T-helper 2 cell treated with Interferon-gamma antibody and Interleukin-4, amounts not matched to agents 100 ng/mL and 5 ng/mL, for 36 hours (primary cell): ENCODE measurements at regions not wholly inside any gene's neighbourhood (a gene's known extent, or its start where the extent isn't known, plus 50 kb on each side); places are given as distances from the start of the nearest gene placed in this dataset.

Experiments used
- intact Hi-C: fragments of 100-400 bp; cut with micrococcal nuclease; formaldehyde crosslinking; loops from one replicate; pipeline ENCODE4 v1.15.1; 2023

DNA sequence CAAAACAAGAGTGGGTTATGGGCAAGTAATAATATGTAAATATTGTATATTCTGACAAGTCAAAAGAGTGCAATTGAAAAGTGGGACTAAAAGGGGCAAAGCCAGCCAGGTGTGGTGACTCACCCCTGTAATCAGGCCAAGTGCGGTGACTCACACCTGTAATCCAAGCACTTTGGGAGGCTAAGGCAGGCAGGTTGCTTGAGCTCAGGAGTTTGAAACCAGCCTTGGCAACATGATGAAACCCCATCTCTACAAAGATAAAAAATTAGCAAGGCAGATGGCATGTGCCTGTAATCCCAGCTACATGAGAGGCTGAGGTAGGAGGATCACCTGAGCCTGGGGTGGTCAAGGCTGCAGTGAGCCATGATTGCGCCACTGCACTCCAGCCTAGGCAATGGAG, 304.0 kb downstream of the HHIPL2 start:
- intact Hi-C loops = no loop called here

DNA sequence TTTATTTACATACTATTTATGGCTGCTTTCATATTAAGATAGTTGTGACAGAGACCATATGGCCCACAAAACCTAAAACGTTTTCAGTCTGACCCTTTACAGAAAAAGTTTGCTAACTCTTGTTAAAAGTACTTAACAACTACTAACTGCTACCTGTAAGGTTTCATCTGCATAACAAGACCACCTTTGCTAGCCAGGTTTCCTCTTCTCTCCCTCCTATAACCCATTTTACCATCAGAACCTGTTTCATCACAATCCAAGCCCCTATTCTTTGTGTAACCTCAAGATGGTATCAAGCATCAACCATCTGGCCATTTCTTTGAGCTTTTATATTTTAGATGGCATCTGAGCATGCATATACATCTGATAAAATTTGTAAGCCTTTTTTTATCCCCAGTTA, 305.4 kb downstream of the HHIPL2 start:
- intact Hi-C loops = no loop called here

DNA sequence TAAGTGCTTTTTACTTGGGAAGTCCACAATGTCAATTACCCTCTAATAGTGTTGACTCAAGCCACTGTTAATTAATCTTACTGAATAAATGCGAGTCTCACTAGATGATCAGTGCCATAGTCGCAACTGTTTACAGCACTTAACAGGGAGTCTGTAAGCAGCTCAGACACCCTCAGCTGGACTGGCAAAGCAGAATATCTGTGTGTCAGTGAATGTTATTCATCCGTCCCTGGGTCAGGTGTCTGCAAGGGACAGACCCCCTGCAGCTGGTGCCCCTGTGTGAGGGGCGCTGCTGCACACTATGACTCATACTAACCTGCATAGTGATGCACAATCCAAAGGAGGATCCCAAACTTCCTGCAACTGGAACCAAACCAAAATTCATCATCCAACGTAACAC, 306.5 kb downstream of the HHIPL2 start:
- intact Hi-C loops = no loop called here

DNA sequence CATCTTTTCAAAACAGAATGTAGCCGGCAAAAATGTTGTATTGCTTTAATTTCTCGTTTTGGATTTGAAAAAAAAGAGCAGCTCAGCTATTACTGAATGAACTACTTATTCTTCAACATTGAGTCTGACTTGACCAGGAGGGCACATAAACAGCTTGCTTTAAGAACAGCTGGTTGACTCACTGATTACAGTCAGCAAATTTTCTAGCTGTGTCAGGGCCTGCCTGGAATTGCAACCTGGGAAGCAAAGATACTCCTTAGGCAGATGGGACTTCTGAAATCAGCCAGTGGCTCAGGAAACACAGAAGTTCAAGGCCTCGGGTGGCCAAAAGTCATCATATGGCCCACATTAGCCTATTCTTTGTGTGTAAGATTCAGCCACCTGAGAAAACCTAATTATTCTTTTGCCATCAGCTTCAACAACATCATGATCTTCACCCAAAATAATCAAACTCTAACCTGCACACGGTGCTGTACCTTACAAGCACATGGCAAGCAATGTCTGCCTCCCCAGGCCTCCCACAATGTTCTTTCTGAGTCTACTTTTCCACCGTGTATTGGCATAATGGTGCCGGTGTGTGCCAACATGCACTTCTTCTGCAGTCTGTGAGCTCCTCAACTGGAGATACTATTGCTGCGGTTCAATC, 307.2 kb downstream of the HHIPL2 start:
- intact Hi-C loops = no loop called here

DNA sequence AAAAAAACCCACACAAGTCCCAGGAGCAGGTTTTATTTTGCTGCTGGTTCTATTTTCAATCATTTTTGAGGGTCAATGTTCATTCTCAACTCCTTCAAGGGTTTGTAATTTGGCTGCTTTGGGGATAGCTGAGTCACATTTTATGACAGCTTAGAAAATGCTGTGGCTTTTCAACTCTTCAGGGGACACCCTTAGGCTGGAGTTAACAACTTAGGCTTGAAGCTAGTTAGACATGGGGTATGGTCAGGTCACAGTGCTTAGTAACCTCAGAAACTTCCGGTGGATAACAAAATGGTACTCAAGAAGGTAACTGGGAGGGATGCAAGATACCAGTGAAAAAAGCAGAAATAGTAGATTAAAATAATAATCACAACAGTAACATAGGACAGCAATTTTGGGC, 308.8 kb downstream of the HHIPL2 start:
- intact Hi-C loops = loop anchor here (10.0 kb wide), 1 partner anchor 216 kb away; no protein-coding TSS in a partner anchor

DNA sequence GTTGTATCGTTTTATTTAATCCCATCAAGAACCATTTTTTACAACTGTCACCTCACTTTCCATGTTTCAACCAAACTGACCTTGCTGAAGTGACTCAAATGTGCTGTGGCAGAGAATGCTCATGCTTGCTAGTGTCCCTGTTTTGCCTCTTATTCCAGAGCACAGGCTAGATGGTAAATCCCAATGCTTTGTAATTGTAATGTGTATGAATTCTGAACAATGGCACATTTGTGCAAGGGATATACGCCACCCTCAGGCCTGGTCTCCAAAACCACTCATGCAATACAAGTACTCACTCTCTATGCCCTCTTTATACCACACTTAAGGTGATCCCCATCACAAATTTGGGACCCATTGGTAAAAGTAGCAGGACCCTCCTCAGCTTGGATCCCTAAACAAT, 313.6 kb downstream of the HHIPL2 start:
- intact Hi-C loops = loop anchor here (10.0 kb wide), 1 partner anchor 220 kb away; no protein-coding TSS in a partner anchor

DNA sequence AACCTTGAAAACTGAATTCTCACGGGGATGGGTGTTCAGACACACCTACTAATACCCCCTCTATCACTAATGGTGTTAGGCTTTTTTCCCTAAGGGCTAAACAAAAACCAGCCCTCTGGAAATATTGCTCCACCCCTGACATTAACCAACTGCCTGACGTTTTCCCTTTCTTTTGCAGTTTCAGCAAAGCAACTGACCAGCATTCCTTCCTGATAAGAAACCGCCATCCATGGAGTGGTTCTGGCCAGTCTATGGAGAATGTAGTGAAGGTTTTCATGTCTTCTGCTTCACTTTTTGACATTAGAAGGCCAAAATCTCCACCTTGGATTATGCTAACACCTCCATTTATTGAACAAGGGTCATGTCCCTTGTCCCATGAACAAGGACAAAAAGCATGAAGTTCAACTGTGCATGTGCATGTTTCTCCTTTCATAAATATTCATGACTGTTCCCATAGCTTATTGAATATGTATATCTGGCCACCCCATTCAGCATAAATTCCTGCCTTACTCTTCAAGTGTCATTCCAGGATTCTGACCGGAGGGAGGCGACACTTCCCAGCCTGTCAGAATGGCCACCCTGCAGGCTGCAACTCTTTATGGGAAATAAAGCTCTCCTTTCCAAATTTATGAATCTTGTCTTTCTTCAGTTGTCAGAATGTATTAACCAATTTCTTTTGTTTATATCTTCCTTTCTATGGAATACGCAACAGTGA, 314.3 kb downstream of the HHIPL2 start:
- intact Hi-C loops = loop anchor here (10.0 kb wide), 1 partner anchor 221 kb away; no protein-coding TSS in a partner anchor

DNA sequence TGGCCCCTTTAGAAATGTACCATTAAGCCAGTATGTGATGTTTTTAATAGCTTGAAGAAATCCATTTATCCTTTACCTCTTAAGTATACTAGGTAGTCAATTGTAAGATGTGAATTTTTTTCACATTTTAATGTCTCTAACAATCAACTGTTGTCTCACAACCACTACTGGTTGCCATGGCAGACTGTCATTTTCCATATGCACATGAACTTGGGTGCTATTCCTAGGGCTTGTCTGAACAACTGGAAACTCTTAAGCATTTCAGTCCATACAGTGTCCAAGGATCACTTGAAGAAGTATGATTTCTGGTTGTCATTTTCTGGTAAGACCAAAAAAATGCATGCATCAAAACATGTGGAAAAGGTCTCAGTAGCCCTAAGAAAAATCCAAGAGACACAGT, 315.1 kb downstream of the HHIPL2 start:
- intact Hi-C loops = loop anchor here (10.0 kb wide), 1 partner anchor 222 kb away; no protein-coding TSS in a partner anchor

DNA sequence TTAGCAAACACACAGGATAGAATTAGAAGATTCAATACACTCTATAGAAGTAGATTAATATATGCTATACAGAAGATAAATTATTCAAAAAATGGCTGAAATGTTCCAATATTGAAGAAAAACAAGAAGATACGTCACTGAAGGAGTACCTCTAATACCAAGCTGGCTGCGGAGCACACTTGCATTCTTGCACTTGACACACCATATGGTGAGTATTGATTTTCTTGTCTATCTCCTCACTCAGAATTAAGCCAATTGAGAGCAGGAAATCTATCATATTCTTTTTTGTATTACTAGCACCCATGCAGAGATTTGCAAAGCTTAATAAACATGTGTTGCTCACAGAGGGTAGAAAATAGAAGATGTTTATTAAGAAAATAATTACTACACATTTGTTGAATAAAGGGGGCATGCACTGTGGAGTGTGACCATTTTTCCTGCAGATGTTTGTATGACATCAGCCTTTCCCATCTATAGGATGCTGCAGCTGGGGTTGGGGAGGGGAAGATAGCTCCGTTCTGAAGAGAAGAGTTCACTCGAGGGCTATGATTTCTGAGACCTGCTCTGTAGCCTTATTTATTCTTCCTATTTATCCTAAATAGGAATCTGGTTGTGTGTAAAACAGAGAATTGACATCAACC, 318.1 kb downstream of the HHIPL2 start:
- intact Hi-C loops = loop anchor here (10.0 kb wide), 1 partner anchor 225 kb away; no protein-coding TSS in a partner anchor

DNA sequence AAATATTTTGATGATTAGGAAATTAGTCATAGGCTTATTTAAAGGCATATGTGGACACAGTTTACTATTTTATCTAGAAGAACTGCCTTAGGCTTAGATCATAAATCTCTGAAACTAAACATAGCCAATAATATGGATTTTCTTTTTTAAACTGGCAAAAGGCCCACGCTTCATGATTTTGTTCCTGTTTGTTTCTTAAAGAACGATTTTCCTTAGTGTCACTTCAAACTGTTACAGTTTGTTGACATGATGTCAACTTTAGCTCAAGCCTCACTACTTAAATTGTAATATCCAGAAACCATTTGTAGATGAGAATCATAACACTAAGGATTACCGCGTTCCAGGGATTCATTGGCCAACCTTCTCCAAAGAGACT, 322.6 kb downstream of the HHIPL2 start:
- intact Hi-C loops = no loop called here

DNA sequence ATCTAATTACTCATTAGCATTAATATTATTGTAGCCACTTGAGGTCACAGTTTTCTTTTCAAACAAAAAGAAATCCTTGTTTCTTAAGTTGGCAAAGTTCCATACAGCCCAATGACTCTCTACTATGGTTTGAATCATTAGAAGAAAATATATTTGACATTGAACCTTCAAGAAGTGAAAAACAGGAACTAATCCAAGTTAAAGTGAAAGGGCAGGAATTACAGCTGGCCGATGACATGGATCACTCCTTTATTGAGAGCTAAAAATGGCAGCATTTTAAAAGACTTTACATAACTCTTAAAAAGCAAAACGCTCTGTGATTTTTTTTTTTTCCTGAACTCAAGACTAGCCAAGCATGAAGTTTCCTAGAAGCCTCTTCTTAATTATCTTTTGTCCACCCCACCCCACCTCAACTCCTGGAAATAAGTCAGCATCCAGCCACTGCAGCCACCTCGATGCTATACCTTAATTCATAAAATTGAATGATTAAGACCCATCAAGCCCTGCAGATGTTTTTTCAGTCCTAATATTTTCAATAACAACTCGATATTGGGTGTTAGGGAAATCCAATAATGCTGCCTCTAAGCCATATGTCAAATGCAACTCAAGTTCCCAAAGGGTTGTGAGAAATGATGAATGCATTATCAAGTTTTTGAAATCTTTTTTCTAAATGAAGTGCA, 323.1 kb downstream of the HHIPL2 start:
- intact Hi-C loops = no loop called here

DNA sequence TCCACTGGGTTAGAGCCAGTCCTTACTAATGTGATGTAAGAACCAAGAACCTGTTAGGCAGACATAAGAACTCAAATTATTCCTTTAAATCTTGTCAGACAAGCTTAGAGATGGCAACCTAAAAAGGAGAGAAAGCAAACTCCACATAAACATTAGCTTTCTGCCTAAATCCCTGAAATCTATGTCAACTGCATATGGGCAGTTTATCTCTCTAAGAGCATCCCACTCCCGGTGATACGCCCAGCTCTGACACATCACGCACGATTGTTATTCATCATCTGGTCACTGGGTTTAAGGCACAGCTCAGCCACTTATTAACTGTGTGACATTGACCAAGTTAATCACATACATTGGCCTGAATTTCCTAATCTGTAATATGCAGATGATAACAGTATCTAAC, 323.7 kb downstream of the HHIPL2 start:
- intact Hi-C loops = no loop called here

DNA sequence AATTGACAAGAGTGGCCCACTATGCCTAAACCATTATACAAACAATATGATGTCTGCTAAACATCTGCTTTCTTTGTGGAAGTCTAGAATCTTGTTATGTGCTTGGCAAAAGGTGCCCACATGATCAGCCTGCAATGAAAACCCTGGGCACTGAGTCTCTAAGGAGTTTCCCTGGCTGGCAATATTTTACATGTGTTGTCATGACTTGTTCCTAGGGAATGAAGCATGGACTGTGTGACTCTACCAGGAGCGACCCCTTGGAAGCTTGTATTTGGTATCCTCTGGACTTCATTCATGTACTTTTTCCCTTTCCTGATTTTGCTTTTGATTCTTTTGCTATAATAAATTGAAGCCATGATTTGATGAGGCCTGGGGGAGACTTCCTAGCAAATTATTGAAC, 324.9 kb downstream of the HHIPL2 start:
- intact Hi-C loops = no loop called here

DNA sequence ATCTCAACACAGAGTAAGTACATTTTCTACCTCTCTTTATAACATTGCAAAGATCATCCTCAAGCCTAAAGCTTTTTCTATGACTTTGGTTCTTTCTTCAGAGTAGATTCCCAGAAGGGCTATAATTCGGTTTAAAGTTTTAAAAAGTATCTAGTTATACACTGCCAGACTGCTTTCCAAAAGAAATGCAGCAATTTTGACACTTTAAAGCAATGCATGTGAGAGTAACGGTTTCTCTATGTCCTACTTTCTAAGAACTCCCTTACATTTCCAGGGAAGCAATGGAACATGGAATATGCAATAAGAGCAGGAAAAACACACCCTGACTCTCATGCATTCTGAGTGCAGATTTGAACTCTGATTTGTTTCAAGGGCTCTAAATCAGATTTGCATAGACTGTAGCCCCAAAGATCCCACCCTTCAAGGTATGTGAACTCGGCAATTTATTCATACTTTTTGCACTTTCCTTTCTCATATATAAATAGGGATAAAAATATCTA, 331.6 kb downstream of the HHIPL2 start:
- intact Hi-C loops = no loop called here

DNA sequence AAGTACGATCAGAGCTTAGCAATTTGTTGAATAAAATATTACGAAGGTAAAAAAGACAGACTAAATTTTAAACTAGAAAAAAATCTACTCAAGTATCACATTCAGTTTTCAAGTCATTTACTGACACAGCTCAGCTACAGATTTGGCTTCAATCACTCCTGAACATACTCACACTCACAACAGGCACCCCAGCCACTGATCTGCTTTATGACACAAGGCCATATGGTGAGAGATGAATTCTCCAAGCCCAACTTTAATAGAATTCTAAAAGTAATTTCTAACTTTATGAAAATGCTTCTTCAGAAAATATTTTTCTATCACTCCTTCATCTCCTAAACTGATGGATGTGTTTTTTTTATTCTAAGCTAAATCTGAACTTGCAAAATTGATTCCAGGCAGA, 337.1 kb downstream of the HHIPL2 start:
- intact Hi-C loops = loop anchor here (1.0 kb wide), 1 partner anchor 14 kb away; no protein-coding TSS in a partner anchor

DNA sequence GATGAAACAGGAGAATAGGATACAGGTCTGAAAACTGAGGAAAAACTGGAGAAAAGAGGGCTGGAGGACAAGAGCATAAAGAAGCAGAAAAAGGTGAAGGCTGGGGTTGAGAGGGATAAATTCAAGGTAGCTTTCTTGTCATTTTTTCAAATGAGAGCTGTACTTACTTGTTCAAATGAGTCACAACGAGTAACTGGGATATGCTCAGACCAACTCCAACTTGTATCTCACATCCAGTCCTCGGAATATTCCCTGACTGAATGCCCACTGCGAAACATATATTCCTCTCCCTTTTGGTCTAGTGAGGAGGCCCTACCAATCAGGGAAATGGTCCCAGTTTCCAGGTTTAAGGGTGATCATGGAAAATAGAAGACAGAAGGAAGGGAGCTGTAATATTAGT, 343.4 kb downstream of the HHIPL2 start:
- intact Hi-C loops = no loop called here

DNA sequence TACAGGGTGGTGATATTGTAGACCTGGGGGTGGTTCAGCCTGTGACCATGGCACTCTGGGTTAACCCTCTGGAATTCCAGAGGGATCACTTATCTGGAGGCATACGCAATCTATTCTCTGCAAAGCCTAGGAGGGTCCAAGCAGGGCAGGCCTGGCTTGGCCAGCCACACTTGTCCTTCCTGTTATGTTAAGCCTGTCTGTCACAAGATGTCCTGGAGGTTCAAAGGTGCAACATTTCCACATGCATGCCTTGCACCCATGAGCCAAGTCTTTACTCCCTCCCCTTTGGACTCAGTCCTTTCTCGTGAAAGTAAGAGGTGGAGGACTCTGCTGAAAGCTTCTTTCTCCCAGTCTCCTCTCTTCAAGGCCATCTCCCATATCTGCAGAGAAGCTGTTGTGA, 345.1 kb downstream of the HHIPL2 start:
- intact Hi-C loops = no loop called here

DNA sequence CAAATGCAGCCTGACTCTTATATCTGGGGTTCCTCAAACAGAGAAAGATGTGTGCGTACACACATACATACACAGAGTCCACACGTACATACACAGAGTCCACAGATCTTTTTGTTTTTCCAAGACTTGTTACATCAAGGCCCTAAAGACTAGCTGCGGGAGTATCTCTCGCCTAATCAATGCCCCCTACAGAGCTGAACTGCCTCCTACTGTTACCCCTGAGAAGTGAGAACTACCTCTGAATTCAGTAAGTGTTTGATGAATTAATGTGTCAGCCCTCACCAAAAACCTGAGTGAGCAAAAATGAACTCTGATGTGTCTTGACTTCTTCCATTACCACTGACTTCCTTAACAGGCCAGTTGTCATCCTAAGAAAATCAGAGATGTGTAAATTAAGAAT, 351.2 kb downstream of the HHIPL2 start:
- intact Hi-C loops = loop anchor here (1.0 kb wide), 1 partner anchor 14 kb away; no protein-coding TSS in a partner anchor

DNA sequence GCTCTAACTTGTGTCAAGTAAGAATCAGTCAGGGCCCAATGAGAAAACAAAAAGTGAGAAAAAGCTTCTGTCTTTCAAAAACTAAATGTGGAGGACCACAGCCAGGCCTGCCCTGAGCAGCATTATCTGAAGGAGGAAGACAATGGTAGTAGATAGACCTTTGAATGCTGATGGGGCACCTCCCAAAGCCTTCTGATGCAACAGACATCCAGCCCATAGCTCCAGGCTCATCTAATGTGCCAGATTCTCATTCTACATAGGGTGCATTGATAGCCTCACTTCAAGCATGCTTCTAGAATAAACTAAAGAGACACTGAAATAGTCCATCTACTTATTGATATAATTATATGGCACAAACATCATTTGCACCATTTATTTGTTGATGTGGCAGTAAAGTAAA, 351.6 kb downstream of the HHIPL2 start:
- intact Hi-C loops = loop anchor here (1.0 kb wide), 1 partner anchor 14 kb away; no protein-coding TSS in a partner anchor

DNA sequence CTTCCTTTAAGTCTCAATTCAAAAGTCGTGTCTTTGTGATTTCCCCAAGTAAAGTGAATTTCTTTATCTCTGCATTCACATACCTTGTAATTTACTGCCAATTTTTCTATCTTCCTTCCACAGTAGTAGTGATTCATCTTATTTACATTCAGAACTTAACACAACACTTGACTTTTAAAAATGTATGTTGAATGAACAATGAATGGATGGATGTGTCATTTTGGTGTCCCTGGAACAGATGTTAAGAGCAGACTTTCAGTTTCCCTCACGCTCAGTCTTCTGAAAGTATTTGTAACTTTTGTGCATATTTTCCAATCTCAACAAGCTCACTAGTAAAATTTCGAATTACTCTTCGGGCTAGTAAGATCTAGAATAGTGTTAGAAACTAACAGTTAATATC, 352.0 kb downstream of the HHIPL2 start:
- intact Hi-C loops = loop anchor here (1.0 kb wide), 1 partner anchor 14 kb away; no protein-coding TSS in a partner anchor

DNA sequence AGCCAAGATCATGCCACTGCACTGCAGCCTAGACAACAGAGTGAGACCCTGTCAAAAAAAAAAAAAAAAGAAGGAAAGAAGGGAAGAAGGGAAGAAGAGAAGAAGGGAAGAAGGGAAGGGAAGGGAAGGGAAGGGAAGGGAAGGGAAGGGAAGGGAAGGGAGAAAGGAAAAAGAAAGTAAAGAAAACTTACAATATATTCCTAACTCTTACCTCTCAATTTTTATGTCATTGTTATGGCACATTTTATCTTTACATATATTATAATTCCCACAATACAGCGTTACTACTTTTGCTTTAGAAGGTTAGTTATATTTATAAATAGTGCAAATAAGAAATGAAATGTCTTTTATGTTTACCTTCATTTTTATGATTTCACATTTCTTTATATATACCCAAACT, 358.7 kb downstream of the HHIPL2 start:
- intact Hi-C loops = loop anchor here (5.0 kb wide), 1 partner anchor 1043 kb away; no protein-coding TSS in a partner anchor
